ENCODE measurements at regions not wholly inside any gene's neighbourhood (a gene's known extent, or its start where the extent isn't known, plus 50 kb on each side); places are given as distances from the start of the nearest gene placed in this dataset.

GRCh38 chr5:72565513-72566289 is 58.5 kb upstream of the ZNF366 start:
- Histone ChIP-seq H3K36me3 (ENCODE audit: control insufficient read depth, low read length) (no peaks in the 10 kb centered on the region), H3F3A (ENCODE audit: control insufficient read depth, insufficient read depth) (no peaks in the 10 kb centered on the region), H3K9me3 (ENCODE audit: control insufficient read depth, insufficient read depth, low read length) (no peaks in the 10 kb centered on the region; the same call in 1 of the 2 replicates), H3K9me2 (replicated peaks; ENCODE audit: control insufficient read depth, low read length) (no peaks in the 10 kb centered on the region), H3K79me2 (ENCODE audit: control insufficient read depth, low read length) (no peaks in the 10 kb centered on the region), H3K27ac (ENCODE audit: low read depth, low read length) (no peak overlapping the region), H4K20me1 (ENCODE audit: control insufficient read depth, insufficient read depth, low read depth, low read length) (no peaks in the 10 kb centered on the region), H3K4me3 (ENCODE audit: low read length) (no peak overlapping the region), H3K27me3 (ENCODE audit: control insufficient read depth, low read length) (0 out of 2 replicates have a peak, but pooled peaks cover 3% of the 10 kb centered on the region), H3K4me1 (ENCODE audit: control insufficient read depth, low read length) (no peaks in the 10 kb centered on the region), H3K4me2 (ENCODE audit: low read length) (no peak overlapping the region)
- TF ChIP-seq EZH2phosphoT487 (IDR thresholded peaks at IDR 0.05; ENCODE audit: borderline replicate concordance, low read length) (no peak), CTCF (IDR thresholded peaks at IDR 0.05; ENCODE audit: low read depth, low read length, poor library complexity, severe bottlenecking) (no peak)

GRCh38 chr5:72562717-72563116 is 55.5 kb upstream of the ZNF366 start:
- Histone ChIP-seq H3K36me3 (ENCODE audit: control insufficient read depth, low read length) (no peaks in the 10 kb centered on the region), H3K4me3 (ENCODE audit: low read length) (no peak overlapping the region), H3K27me3 (ENCODE audit: control insufficient read depth, low read length) (no peaks in the 10 kb centered on the region), H3K9me2 (replicated peaks; ENCODE audit: control insufficient read depth, low read length) (no peaks in the 10 kb centered on the region), H3K9me3 (ENCODE audit: control insufficient read depth, insufficient read depth, low read length) (no peaks in the 10 kb centered on the region; the same call in 1 of the 2 replicates), H3K27ac (ENCODE audit: low read depth, low read length) (no peak overlapping the region), H3K4me1 (ENCODE audit: control insufficient read depth, low read length) (no peaks in the 10 kb centered on the region), H3K4me2 (ENCODE audit: low read length) (no peak overlapping the region), H4K20me1 (ENCODE audit: control insufficient read depth, insufficient read depth, low read depth, low read length) (no peaks in the 10 kb centered on the region), H3F3A (ENCODE audit: control insufficient read depth, insufficient read depth) (no peaks in the 10 kb centered on the region), H3K79me2 (ENCODE audit: control insufficient read depth, low read length) (no peaks in the 10 kb centered on the region)
- TF ChIP-seq CTCF (IDR thresholded peaks at IDR 0.05; ENCODE audit: low read depth, low read length, poor library complexity, severe bottlenecking) = no peak
- TF ChIP-seq EZH2phosphoT487 (IDR thresholded peaks at IDR 0.05; ENCODE audit: borderline replicate concordance, low read length) = no peak

DNA sequence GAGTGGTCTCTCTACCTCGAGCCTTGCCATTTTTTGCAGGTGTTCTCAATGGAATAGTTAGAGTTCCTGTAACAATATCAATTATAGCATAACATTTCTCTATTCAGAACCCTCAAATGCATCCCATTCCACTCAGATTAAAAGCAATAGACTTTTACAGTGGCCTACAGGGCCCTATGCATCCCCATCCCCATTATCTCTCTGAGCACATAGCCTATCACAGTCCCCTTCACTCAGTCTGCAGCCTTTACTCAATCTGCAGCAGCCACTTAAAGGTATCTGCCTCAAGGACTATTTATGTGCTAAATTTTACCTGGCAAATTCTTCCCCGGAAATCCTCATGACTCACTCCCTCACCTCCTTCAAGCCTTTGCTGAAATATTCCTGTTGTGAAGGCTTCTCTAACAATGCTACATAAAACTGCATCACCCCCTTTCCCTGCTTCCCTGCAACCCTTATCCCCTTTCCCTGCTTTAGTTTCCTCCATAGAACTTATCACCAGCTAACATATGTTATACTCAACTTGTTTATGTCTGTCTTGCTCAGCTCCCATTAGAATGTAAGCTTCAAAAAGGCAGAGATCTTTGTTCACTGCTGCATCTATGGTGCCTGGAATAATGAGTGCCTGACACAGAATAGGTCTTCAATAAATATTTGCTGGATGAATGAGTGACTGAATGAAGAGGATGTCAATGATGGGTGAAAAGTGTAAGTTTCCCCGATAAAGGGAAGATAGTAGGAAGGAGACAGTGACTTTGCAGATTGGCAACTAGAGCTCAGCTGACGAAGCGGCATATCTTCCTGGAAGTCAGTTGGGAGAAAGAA is 54.1 kb upstream of the ZNF366 start:
- Histone ChIP-seq H3K4me3 (ENCODE audit: low read length) (no peak overlapping the region), H4K20me1 (ENCODE audit: control insufficient read depth, insufficient read depth, low read depth, low read length) (no peaks in the 10 kb centered on the region), H3K9me3 (ENCODE audit: control insufficient read depth, insufficient read depth, low read length) (no peaks in the 10 kb centered on the region; the same call in 1 of the 2 replicates), H3K27me3 (ENCODE audit: control insufficient read depth, low read length) (no peaks in the 10 kb centered on the region), H3K4me2 (ENCODE audit: low read length) (no peak overlapping the region), H3K79me2 (ENCODE audit: control insufficient read depth, low read length) (no peaks in the 10 kb centered on the region), H3K9me2 (replicated peaks; ENCODE audit: control insufficient read depth, low read length) (no peaks in the 10 kb centered on the region), H3F3A (ENCODE audit: control insufficient read depth, insufficient read depth) (no peaks in the 10 kb centered on the region), H3K27ac (ENCODE audit: low read depth, low read length) (no peak overlapping the region), H3K4me1 (ENCODE audit: control insufficient read depth, low read length) (peaks cover 12% of the 10 kb centered on the region), H3K36me3 (ENCODE audit: control insufficient read depth, low read length) (no peaks in the 10 kb centered on the region)
- TF ChIP-seq CTCF (IDR thresholded peaks at IDR 0.05; ENCODE audit: low read depth, low read length, poor library complexity, severe bottlenecking) (no peak), EZH2phosphoT487 (IDR thresholded peaks at IDR 0.05; ENCODE audit: borderline replicate concordance, low read length) (no peak)
